Dedifferentiated amniotic fluid mesenchymal stem cell (primary cell): ENCODE measurements at regions not wholly inside any gene's neighbourhood (a gene's known extent, or its start where the extent isn't known, plus 50 kb on each side); places are given as distances from the start of the nearest gene placed in this dataset.

Source experiments
- DNase-seq: peaks from one replicate; pipeline ENCODE4 v3.0.0-alpha.2; 2016; ENCODE audit errors: extremely low spot score

GRCh38 chr3:18883571-18883970 is 264.7 kb upstream of the KCNH8 start:
- no peak for DNase-seq

- DNase-seq, result no peak
Measured at GRCh38 chr3:18880691-18881090, 267.6 kb upstream of the KCNH8 start.

- no peak for DNase-seq
Measured at GRCh38 chr3:18872466-18872865, 275.8 kb upstream of the KCNH8 start.

- no peak for DNase-seq
Measured at GRCh38 chr3:18870642-18871041, 277.7 kb upstream of the KCNH8 start.

GRCh38 chr3:18870074-18870640 is 278.2 kb upstream of the KCNH8 start:
- DNase-seq, result no peak

GRCh38 chr3:18868911-18869689 is 279.2 kb upstream of the KCNH8 start:
- no peak for DNase-seq

- DNase-seq, result no peak
Measured at GRCh38 chr3:18866899-18867298, 281.4 kb upstream of the KCNH8 start.

- DNase-seq, result no peak
Measured at GRCh38 chr3:18864933-18865731, 283.2 kb upstream of the KCNH8 start.

GRCh38 chr3:18862077-18862476 is 286.2 kb upstream of the KCNH8 start:
- DNase-seq, result no peak

GRCh38 chr3:18861137-18861536 is 287.2 kb upstream of the KCNH8 start:
- DNase-seq, result no peak

- DNase-seq, result no peak
Measured at GRCh38 chr3:18853269-18853668, 295.0 kb upstream of the KCNH8 start.

- no peak for DNase-seq
Measured at GRCh38 chr3:18847583-18848197, 300.6 kb upstream of the KCNH8 start.

GRCh38 chr3:18843983-18844382 is 304.3 kb upstream of the KCNH8 start:
- no peak for DNase-seq

- DNase-seq, result no peak
Measured at GRCh38 chr3:18843188-18843587, 305.1 kb upstream of the KCNH8 start.

- no peak for DNase-seq
Measured at GRCh38 chr3:18841422-18842343, 306.6 kb upstream of the KCNH8 start.

- no peak for DNase-seq
Measured at GRCh38 chr3:18840535-18841137, 307.7 kb upstream of the KCNH8 start.

- no peak for DNase-seq
Measured at GRCh38 chr3:18838758-18839157, 309.6 kb upstream of the KCNH8 start.

GRCh38 chr3:18837137-18837755 is 311.1 kb upstream of the KCNH8 start:
- DNase-seq, result no peak

- no peak for DNase-seq
Measured at GRCh38 chr3:18835021-18835420, 313.3 kb upstream of the KCNH8 start.

- no peak for DNase-seq
Measured at GRCh38 chr3:18830087-18830486, 318.2 kb upstream of the KCNH8 start.
